ENCODE measurements at regions not wholly inside any gene's neighbourhood (a gene's known extent, or its start where the extent isn't known, plus 50 kb on each side); places are given as distances from the start of the nearest gene placed in this dataset.
A peak's percentile ranks its signal among the peaks of the same experiment; 100 is the strongest.

- H3K9me3 Mint-ChIP-seq = peaks cover 24% of the 10 kb centered on the region
- peaks cover 71% of the 10 kb centered on the region for H3K4me1 Mint-ChIP-seq (ENCODE audit: low read depth)
- H3K4me3 Mint-ChIP-seq = no peak overlapping the region
- H3K36me3 Mint-ChIP-seq (ENCODE audit: low read depth) = peaks cover 15% of the 10 kb centered on the region
- H3K27ac Mint-ChIP-seq = no peak overlapping the region
- peaks cover 16% of the 10 kb centered on the region for H3K27me3 Mint-ChIP-seq (ENCODE audit: low read depth)
- DNase-seq (ENCODE audit: low spot score) = no peak
Measured at GRCh38 chr15:70505936-70506912, 257.1 kb downstream of the UACA start.

GRCh38 chr15:70505411-70505919 lies 257.9 kb downstream of the UACA start:
- H3K4me1 Mint-ChIP-seq (ENCODE audit: low read depth) = peaks cover 69% of the 10 kb centered on the region
- H3K36me3 Mint-ChIP-seq (ENCODE audit: low read depth) = peaks cover 9% of the 10 kb centered on the region
- peaks cover 20% of the 10 kb centered on the region for H3K27me3 Mint-ChIP-seq (ENCODE audit: low read depth)

GRCh38 chr15:70504988-70505387 lies 258.4 kb downstream of the UACA start:
- Mint-ChIP-seq H3K9me3 (peaks cover 11% of the 10 kb centered on the region), H3K4me1 (ENCODE audit: low read depth) (peaks cover 65% of the 10 kb centered on the region), H3K27me3 (ENCODE audit: low read depth) (peaks cover 21% of the 10 kb centered on the region), H3K27ac (peak overlapping the region; percentile 36), H3K36me3 (ENCODE audit: low read depth) (peaks cover 5% of the 10 kb centered on the region), H3K4me3 (peak overlapping the region; percentile 62)
- no peak for DNase-seq (ENCODE audit: low spot score)

More at GRCh38 chr15:70505411-70505919, 257.9 kb downstream of the UACA start:
- Mint-ChIP-seq H3K27ac (peak overlapping the region; percentile 36), H3K9me3 (peaks cover 16% of the 10 kb centered on the region), H3K4me3 (peak overlapping the region; percentile 24)
- peak; percentile 46 for DNase-seq (ENCODE audit: low spot score)

DNA sequence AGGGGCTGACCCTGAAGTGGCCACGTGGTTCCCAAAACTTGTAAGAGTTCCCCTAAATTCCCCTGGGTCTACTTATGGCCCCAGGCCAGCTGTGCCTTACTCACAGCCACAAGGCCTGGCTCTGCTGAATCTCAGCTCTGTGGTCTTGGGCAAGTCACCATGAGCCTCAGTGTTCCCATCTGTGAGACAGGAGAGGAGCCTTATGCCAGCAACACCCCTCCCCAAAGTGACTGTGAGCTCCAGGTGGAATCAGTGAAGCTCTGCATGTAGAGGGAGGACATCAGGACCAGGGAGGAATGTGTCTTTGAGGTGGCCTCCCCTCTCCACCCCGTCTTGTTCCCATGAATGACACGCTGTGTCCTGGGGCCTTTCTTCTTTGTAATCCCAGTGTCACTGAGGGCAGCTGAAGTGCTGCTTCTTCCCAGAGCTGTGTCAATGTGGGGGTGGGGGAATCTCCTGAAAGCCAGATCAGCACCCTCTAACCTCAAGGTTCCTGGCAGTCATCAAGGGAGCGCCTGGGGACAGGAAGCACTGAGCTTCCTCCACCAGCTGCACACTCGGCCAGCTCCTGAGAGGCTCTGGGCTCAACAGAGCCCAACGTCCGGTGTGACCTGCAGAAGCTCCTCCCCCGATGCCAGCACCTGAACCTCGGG lies 258.9 kb downstream of the UACA start:
- Mint-ChIP-seq H3K4me3 (peak overlapping the region; percentile 62), H3K9me3 (peaks cover 9% of the 10 kb centered on the region), H3K36me3 (ENCODE audit: low read depth) (peaks cover 4% of the 10 kb centered on the region), H3K4me1 (ENCODE audit: low read depth) (peaks cover 60% of the 10 kb centered on the region), H3K27me3 (ENCODE audit: low read depth) (peaks cover 23% of the 10 kb centered on the region), H3K27ac (peak overlapping the region; percentile 71)
- DNase-seq (ENCODE audit: low spot score) = peak; percentile 63

DNA sequence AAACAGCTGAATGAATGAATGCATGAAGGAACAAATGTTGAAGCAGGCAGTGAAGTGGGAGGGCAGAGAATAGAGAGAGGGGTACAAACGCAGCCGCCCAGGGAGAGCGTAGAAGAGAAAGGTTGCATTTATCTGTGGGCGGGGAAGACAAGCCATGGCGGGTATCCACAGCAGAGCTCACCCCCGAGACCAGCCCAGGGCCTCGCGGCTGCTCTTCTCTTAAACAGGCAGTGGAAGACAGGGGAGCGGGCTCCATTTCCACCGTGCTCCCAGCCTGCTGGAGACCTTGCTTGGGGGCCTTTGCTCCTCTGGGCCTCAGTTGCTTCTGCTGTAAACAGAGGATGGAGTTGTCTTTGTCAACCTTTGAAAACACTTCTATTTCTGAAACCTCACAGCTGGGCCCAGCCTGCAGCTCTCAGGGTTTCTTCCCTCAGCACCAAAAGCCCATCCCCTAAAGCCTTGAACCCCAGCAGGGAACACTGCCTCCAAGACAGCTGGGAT lies 259.5 kb downstream of the UACA start:
- Mint-ChIP-seq H3K27me3 (ENCODE audit: low read depth) (peaks cover 23% of the 10 kb centered on the region), H3K36me3 (ENCODE audit: low read depth) (peaks cover 1% of the 10 kb centered on the region), H3K4me3 (peak overlapping the region; percentile 62), H3K4me1 (ENCODE audit: low read depth) (peaks cover 54% of the 10 kb centered on the region), H3K9me3 (peaks cover 6% of the 10 kb centered on the region), H3K27ac (no peak overlapping the region)
- no peak for DNase-seq (ENCODE audit: low spot score)

- peak overlapping the region; percentile 52 for H3K4me3 Mint-ChIP-seq
- H3K4me1 Mint-ChIP-seq (ENCODE audit: low read depth) = peaks cover 48% of the 10 kb centered on the region
- no peaks in the 10 kb centered on the region for H3K9me3 Mint-ChIP-seq
- H3K27me3 Mint-ChIP-seq (ENCODE audit: low read depth) = peaks cover 25% of the 10 kb centered on the region
- H3K36me3 Mint-ChIP-seq (ENCODE audit: low read depth) = no peaks in the 10 kb centered on the region
- no peak overlapping the region for H3K27ac Mint-ChIP-seq
- no peak for DNase-seq (ENCODE audit: low spot score)
Measured at GRCh38 chr15:70503073-70503745, 260.1 kb downstream of the UACA start.

DNA sequence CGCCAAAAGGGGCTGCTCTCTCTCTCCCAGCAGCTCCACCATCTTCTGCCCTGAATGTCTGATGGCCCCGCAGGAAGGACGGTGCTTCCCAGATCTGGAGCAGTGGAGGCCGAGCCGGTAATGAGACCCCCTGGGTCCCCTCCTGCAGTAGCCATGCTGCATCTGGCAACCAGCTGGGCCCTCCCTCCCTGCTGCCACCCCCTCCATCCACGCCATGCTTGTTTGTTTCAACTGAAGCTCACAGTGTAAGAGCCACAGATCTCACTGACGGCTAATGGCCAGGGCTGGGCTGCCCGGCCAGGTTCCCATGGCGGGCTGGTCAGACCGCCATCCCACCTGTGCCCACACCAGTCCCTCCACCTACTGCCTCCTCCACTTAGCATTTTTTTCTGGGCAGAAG lies 260.8 kb downstream of the UACA start:
- DNase-seq (ENCODE audit: low spot score) = no peak
- H3K27ac Mint-ChIP-seq = no peak overlapping the region
- no peak overlapping the region for H3K4me3 Mint-ChIP-seq
- H3K36me3 Mint-ChIP-seq (ENCODE audit: low read depth) = no peaks in the 10 kb centered on the region
- H3K27me3 Mint-ChIP-seq (ENCODE audit: low read depth) = peaks cover 27% of the 10 kb centered on the region
- no peaks in the 10 kb centered on the region for H3K9me3 Mint-ChIP-seq
- peaks cover 46% of the 10 kb centered on the region for H3K4me1 Mint-ChIP-seq (ENCODE audit: low read depth)

- Mint-ChIP-seq H3K36me3 (ENCODE audit: low read depth) (no peaks in the 10 kb centered on the region), H3K4me1 (ENCODE audit: low read depth) (peaks cover 50% of the 10 kb centered on the region), H3K9me3 (no peaks in the 10 kb centered on the region), H3K4me3 (no peak overlapping the region), H3K27me3 (ENCODE audit: low read depth) (peaks cover 29% of the 10 kb centered on the region), H3K27ac (no peak overlapping the region)
- no peak for DNase-seq (ENCODE audit: low spot score)
Measured at GRCh38 chr15:70501849-70502248, 261.5 kb downstream of the UACA start.

GRCh38 chr15:70501121-70501727 lies 262.1 kb downstream of the UACA start:
- Mint-ChIP-seq H3K36me3 (ENCODE audit: low read depth) (no peaks in the 10 kb centered on the region), H3K27ac (no peak overlapping the region), H3K4me1 (ENCODE audit: low read depth) (peaks cover 49% of the 10 kb centered on the region), H3K9me3 (no peaks in the 10 kb centered on the region), H3K4me3 (no peak overlapping the region), H3K27me3 (ENCODE audit: low read depth) (peaks cover 33% of the 10 kb centered on the region)
- DNase-seq (ENCODE audit: low spot score) = no peak

DNA sequence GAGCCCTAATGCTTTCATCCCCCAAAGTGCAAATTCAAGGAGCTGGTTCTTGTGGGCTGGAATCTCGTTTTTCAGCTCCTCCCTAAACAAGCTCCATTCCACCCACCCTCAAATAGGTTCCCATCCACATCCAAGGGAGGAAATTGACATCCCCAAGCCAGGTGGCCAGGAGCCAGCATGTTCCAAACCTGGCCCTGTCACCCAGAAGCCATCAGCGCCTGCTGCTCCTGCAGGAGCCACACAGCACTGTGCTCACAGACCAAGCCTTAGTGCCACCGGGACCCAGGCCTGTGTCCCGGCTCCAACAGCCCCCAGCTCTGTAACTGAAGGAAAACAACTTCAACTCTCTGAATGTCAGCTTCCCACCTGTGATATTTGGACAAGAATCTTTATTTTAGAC lies 263.6 kb downstream of the UACA start:
- Mint-ChIP-seq H3K36me3 (ENCODE audit: low read depth) (no peaks in the 10 kb centered on the region), H3K4me1 (ENCODE audit: low read depth) (peaks cover 46% of the 10 kb centered on the region), H3K27ac (no peak overlapping the region), H3K9me3 (no peaks in the 10 kb centered on the region), H3K27me3 (ENCODE audit: low read depth) (peaks cover 42% of the 10 kb centered on the region), H3K4me3 (no peak overlapping the region)
- no peak for DNase-seq (ENCODE audit: low spot score)

DNA sequence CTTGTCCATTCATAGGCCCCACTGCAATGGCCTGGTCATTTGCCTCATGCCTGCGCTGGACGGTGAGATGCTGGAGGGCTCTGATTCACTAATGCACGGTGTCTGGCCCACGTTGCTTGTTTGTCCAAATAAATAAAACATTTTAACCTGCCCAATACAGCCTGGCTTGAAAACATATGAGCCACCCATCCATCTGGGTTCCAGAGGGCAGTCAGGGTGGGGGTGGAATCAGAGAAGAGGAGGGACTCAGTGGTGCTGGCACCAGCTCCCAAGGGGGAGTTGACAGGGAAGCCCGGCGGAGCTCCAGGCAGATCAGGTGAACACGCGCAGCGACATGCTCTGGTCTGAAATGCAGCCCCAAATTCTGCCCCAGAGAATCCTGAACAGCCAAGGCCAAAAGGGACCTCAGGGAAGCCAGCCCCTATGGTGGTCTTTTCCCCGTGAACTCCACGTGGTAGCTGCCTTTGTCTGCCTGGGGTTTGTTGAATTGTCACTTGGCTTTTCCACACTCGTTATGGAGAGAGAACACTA lies 265.2 kb downstream of the UACA start:
- Mint-ChIP-seq H3K4me1 (ENCODE audit: low read depth) (peaks cover 46% of the 10 kb centered on the region), H3K27me3 (ENCODE audit: low read depth) (peaks cover 54% of the 10 kb centered on the region), H3K4me3 (no peak overlapping the region), H3K36me3 (ENCODE audit: low read depth) (no peaks in the 10 kb centered on the region), H3K27ac (no peak overlapping the region), H3K9me3 (no peaks in the 10 kb centered on the region)
- DNase-seq (ENCODE audit: low spot score) = no peak

DNA sequence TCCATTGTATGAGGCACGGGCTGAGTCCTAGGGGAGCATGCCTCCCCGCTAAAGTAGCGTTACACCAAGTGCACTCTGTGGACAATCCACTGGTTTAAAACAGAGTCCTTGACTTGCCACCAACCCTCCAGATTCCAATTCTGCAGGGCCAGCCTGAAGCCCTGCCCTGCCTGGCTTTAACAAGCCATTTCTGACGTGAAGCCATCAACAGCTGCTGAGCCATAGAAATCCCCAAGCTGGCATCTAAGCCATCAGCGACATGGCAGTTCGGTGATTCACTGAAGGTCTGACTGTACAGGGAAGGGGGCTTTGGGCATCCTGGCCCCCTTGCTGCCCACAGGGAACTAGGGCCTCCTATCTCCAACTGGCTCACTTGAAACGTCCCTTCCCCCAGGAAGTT lies 265.7 kb downstream of the UACA start:
- Mint-ChIP-seq H3K36me3 (ENCODE audit: low read depth) (no peaks in the 10 kb centered on the region), H3K27ac (no peak overlapping the region), H3K4me1 (ENCODE audit: low read depth) (peaks cover 45% of the 10 kb centered on the region), H3K9me3 (no peaks in the 10 kb centered on the region), H3K27me3 (ENCODE audit: low read depth) (peaks cover 51% of the 10 kb centered on the region), H3K4me3 (peak overlapping the region; percentile 5)
- DNase-seq (ENCODE audit: low spot score) = no peak

DNA sequence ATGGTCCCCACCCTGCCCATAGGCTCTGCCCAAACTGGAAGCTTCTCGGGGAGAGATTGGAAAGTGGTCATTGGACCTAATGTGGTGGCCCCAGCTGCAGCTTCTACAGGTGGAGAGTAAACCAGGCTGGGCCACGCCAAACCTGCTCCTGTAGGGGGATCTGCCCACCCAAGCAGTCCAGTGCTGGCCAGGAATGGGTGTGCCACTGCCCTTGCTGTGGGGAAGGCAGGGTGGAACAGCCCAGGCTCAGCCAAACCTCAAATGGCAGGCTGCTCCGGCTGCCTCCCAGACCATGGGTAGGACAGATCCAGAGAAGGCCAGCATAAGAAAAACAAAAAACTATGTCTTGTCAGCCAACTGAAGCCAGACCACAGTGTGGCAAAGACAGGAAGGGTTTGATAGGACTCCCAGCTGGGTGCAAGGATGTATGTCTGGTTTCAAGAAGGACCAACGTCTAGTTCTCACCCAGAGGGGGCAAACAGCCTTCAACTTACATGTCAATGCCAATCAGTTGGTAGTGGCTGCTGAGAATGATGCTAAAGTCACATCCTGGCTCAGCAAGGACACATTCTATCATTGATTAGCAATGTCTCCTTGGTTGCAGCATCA lies 267.3 kb downstream of the UACA start:
- Mint-ChIP-seq H3K27ac (no peak overlapping the region), H3K4me1 (ENCODE audit: low read depth) (peaks cover 58% of the 10 kb centered on the region), H3K27me3 (ENCODE audit: low read depth) (peaks cover 40% of the 10 kb centered on the region), H3K36me3 (ENCODE audit: low read depth) (no peaks in the 10 kb centered on the region), H3K4me3 (no peak overlapping the region), H3K9me3 (no peaks in the 10 kb centered on the region)
- no peak for DNase-seq (ENCODE audit: low spot score)
